Right renal pelvis (tissue), 4 donors: ENCODE measurements at regions not wholly inside any gene's neighbourhood (a gene's known extent, or its start where the extent isn't known, plus 50 kb on each side); places are given as distances from the start of the nearest gene placed in this dataset.
"Not testable (repeated sequence)": the region's sequence is repeated elsewhere in the genome, so short reads cannot be mapped to it uniquely, and the experiment has no call there.

Source experiments
- DNase-seq, 4 donors: peaks; one replicate each; pipeline ENCODE4 v3.0.0-alpha.2; 2013; ENCODE audit warnings: low read depth in 4 of 4, low spot score in 3 of 4, missing footprints in 1 of 4

DNA sequence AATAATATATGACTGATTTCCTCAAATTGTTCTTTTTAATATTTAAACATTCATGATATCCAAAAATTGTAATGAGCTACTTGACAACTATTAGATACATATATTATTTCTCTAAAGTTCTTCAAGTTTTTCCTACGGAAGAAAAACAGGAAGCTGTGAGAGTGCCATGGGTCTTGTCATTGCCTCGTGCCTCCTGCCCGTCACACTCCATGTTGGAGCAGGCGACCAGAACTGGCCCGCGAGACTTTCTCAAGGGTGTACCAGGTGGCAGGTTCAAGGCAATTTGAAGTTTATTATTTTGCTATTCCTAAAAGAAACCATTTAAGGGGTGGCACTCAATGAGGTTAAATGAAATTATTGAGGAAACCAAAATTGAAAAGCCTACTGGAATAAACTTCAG lies 337.2 kb downstream of the HACE1 start:
- DNase-seq = no peak

DNA sequence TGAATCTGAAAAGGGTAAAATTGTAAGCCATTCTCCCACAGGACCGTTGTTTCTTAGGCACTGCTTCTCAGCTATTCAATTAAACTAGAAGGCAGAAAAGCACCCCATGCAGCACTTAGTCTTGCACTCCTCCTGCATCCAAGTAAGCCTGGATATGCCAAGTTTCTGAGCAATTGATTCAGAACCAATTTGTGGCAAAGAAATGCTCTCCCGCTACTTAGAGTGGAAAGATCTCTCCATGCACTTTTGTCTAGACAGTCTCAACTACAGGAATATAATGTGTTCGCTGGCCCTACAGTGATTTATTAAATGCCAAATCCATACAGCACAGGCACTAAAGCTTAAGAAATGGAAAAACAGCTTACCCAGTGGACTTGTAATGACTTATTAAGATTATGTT lies 338.5 kb downstream of the HACE1 start:
- no peak for DNase-seq

GRCh38 chr6:104519566-104519965 lies 340.2 kb downstream of the HACE1 start:
- no peak for DNase-seq

- DNase-seq = no peak
Measured at GRCh38 chr6:104509355-104509754, 350.4 kb downstream of the HACE1 start.

GRCh38 chr6:104506429-104506828 lies 353.3 kb downstream of the HACE1 start:
- no peak for DNase-seq

DNA sequence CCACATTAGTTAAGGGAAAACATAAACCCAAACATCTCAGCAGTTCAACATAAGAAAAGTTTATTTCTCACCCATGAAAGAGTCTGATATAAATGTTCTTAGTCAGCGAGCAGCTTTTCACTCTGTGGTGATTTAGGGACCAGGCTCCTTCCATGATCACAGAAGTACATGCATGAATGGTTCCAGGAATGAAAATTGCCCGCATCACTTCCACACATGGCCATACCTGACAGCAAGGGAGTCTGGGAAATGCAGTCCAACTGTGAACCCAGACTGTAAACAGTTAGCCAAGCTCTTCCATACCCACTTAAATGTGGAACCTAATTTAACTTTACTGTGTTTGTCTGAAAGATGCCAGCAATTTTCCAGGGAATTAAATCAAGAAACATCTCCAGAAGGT lies 353.9 kb downstream of the HACE1 start:
- DNase-seq = peak in 2 of 4 donors; percentile 16 to 40

DNA sequence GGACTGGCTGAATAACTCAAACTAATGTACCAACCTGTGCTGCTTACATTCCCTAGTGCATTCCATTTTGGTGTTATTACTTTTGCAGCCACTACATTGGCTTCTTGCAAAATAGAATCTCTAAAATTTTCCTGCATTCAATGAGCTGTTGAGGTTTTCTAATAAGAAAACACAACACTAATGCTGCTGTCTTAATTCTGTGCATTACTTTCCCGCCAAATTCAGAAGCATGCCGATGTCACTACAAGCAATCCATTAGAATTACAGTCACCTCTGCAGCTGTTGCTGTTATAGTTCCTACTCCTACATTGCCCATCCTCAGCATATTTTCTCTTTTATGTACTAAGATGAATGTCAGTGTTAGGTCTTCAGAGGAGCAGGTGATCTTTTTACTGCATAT lies 359.5 kb downstream of the HACE1 start:
- no peak for DNase-seq

DNA sequence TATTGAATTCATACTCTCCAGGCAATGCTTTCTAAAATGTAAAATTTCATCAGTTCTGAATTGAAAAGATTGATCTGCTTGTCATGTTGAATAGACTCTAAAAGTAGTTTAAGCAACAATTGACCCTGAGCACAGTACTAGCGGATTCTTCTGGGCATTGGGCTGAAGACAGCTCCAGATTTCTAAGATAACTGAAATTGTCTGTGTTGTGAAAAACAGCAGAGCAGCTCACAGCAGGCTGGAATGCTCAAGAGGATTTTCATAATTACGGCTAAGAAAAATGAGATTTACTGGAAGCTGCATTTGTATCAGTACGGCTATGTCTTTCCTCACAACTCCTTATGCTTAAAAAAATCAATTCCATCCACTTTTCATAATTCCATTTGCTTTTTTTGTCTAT lies 373.7 kb downstream of the HACE1 start:
- no peak for DNase-seq

DNA sequence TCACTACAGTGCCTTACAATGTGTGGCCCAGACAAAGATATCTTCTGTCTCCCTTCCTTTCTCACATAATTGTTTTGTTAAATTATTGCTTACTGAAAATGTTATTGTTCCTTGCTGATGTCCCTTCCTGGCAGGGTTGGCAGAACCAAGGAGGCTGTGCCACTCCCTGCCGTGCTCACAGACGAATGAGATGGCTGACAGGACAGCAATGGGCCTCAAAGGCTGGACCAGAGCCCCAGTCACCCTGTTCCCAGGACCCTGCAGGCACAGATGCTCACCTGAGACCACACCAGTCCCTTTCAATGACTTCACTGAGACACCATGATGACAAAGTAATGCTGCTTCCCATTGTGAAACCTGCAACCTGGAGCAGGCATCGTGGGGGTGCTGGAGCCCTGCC lies 375.1 kb downstream of the HACE1 start:
- DNase-seq = no peak

- no peak for DNase-seq
Measured at GRCh38 chr6:104484191-104484590, 375.5 kb downstream of the HACE1 start.

DNA sequence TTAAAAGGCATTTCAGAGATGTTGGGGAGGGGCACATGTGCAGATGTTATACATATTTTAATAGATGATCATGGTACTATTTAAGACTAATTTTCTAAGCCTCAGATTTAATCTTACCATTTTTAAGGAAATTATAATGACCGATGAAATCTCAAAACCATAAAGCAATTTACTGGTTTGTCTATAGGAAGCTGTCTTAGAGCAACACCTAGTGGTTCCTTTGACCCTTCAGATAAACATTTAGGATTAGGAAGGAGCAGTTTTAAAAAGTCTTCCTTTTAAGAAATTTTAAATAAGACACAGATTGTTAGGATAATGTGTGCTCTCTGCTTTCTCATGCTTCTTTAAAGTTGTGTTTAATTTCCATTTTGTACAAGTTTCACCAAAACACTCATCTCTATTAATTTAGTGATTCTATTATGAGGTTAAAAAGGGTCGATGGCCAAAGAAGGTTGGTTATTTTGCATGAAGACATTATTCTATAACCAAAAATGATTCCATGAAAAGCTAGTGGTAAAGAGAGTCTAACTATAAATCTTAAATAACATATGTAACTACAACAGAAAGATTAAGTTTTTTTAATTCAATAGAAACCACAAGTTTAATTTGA lies 376.4 kb downstream of the HACE1 start:
- no peak for DNase-seq

- DNase-seq = no peak
Measured at GRCh38 chr6:104477569-104477968, 382.1 kb downstream of the HACE1 start.

DNA sequence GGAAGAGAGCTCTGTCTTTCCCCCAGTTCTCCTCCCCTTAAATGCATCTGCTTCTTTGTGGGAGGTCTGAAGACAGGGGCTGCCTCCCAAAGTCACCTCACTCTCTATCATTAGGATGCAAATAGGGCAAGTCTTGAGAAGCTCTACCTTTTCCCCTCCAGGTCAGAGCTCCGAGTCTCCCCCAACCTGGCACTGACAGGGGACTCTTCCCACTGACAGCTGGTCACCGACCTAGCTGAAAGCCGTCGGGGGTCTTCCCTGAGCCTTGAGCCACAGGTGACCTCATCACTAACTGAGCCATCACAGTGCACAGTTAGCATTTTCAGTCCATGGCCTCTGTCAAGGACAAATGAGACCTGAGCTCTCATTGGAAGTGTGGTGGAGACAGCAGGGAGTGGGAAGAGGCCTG lies 386.7 kb downstream of the HACE1 start:
- no peak for DNase-seq

- DNase-seq = no peak
Measured at GRCh38 chr6:104472021-104472901, 387.5 kb downstream of the HACE1 start.

DNA sequence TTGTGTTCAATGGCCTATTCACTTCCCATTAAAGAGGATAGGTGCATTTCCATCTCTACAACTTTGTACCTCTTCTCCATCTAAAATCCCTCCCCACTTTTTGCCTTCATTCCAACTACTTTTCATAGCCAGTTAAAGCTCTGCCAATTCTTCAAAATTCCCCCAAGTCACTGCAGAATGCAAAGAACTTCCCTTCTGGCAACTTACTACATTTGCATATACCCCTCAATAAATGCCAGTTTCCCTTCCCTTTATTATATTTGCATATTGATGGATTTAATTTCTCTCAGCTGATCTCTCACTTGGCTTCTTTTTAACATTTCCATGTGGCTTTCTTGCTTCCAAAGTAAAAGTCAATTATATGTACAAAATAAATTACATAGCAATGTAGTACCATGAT lies 393.4 kb downstream of the HACE1 start:
- no peak for DNase-seq

DNA sequence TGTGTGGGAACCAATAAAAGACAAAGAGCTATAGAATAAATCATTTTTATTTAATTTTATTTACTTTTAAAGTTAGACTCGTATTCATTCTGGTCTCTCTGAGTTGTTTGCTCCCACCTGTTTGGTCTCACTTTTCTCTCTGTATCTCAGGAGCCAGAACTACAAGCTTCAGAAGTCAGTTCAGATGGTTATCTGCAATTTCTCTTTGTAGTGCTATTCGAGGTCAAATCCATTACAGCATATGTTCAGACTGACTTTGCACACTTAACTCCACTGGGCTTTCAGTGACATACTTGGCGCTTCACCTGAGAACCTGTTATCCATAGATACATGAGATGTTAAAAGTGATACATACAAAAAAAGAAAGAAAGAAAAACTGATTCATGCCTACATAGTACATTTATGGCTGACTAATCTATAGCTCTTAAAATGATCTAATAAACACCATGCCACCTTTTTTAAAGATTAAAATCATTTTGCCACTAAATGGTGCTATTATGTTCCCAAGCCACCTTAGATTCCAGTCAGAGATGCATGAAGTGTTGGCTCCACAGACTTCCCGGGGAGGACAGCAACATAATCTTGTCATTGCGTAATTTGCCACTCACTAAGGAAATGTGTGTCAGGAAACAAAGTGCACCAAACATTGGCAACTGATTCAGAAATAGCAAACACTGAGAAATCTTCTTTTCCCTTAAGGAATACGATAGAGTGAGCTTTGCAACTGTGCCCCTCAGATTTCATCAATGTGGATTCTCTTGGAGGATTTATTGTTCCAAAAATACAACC lies 396.7 kb downstream of the HACE1 start:
- DNase-seq = no peak

- no peak for DNase-seq
Measured at GRCh38 chr6:104460738-104461483, 398.8 kb downstream of the HACE1 start.

DNA sequence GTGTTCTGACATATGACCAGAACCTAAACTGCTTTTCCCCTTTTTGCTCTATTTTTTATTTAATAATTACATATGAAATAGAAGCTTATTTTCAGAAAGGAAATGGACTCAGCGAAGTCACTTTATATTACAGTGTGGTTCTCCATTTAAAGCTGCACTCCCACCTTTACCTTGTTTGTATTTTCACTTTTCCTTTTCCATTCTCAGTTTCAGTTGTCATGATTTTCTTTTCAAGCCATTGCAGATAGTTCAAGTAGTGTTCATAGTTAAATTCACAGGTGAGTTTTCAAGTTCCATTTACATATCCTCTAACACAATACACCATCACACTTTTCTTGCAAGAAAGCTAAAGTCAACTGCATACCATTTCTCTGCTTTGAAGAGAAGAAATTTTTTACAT lies 400.2 kb downstream of the HACE1 start:
- DNase-seq = no peak

DNA sequence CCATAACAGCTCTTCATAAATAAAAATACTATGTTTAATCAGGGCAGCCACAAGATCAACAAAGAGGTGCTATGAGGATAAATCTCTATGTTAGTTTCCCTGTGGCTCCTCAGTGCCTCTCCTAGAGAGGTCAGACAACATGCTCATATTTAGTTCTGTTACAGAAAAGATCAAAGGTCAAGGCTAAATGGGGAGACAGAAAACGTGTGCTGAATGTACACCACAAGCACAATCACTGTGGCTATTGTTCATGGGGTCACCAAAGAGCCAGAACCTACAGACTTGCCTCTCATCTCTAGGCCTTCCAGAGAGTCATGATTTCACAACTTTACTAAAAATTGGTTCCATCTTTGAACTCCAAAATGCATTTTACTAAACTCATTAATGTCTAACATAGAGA lies 409.8 kb downstream of the HACE1 start:
- no peak for DNase-seq

GRCh38 chr6:104446101-104447080 lies 413.3 kb downstream of the HACE1 start:
- not testable (repeated sequence) for DNase-seq
